ENCODE measurements at regions not wholly inside any gene's neighbourhood (a gene's known extent, or its start where the extent isn't known, plus 50 kb on each side); places are given as distances from the start of the nearest gene placed in this dataset.

GRCh38 chr9:107144475-107144874, 138.6 kb upstream of the RAD23B start:
- DNase-seq, result peak; percentile 74
- no peaks in the 10 kb centered on the region for H3K27me3 ChIP-seq (ENCODE audit: insufficient read depth, low read depth, severe bottlenecking)

GRCh38 chr9:107147134-107147533, 135.9 kb upstream of the RAD23B start:
- Histone ChIP-seq H3K36me3 (no peaks in the 10 kb centered on the region), H3K4me3 (ENCODE audit: low read depth, low read length) (no peak overlapping the region), H3K27ac (no peak overlapping the region), H3K27me3 (ENCODE audit: insufficient read depth, low read depth, severe bottlenecking) (no peaks in the 10 kb centered on the region), H3K9me3 (ENCODE audit: severe bottlenecking) (peaks cover 2% of the 10 kb centered on the region)
- no peak for TF ChIP-seq CTCF (IDR thresholded peaks at IDR 0.05; ENCODE audit: low read depth, low read length)
- DNase-seq, result no peak

More at GRCh38 chr9:107144475-107144874, 138.6 kb upstream of the RAD23B start:
- Histone ChIP-seq H3K4me3 (ENCODE audit: low read depth, low read length) (no peak overlapping the region), H3K27ac (peak overlapping the region; percentile 54), H3K9me3 (ENCODE audit: severe bottlenecking) (no peaks in the 10 kb centered on the region), H3K36me3 (no peaks in the 10 kb centered on the region)
- no peak for TF ChIP-seq CTCF (IDR thresholded peaks at IDR 0.05; ENCODE audit: low read depth, low read length)

GRCh38 chr9:107148216-107148615, 134.9 kb upstream of the RAD23B start:
- Histone ChIP-seq H3K9me3 (ENCODE audit: severe bottlenecking) (peaks cover 2% of the 10 kb centered on the region), H3K4me3 (ENCODE audit: low read depth, low read length) (no peak overlapping the region), H3K27me3 (ENCODE audit: insufficient read depth, low read depth, severe bottlenecking) (no peaks in the 10 kb centered on the region), H3K27ac (peak overlapping the region; percentile 32; the same call in 1 of the 2 replicates), H3K36me3 (no peaks in the 10 kb centered on the region)
- no peak for DNase-seq
- TF ChIP-seq CTCF (IDR thresholded peaks at IDR 0.05; ENCODE audit: low read depth, low read length), result no peak

- Histone ChIP-seq H3K36me3 (no peaks in the 10 kb centered on the region), H3K27ac (no peak overlapping the region), H3K27me3 (ENCODE audit: insufficient read depth, low read depth, severe bottlenecking) (no peaks in the 10 kb centered on the region), H3K4me3 (ENCODE audit: low read depth, low read length) (no peak overlapping the region), H3K9me3 (ENCODE audit: severe bottlenecking) (peaks cover 2% of the 10 kb centered on the region)
- no peak for DNase-seq
- TF ChIP-seq CTCF (IDR thresholded peaks at IDR 0.05; ENCODE audit: low read depth, low read length), result no peak
These were observed 133.3 kb upstream of the RAD23B start for GRCh38 chr9:107149756-107150155.

- no peaks in the 10 kb centered on the region for H3K27me3 ChIP-seq (ENCODE audit: insufficient read depth, low read depth, severe bottlenecking)
- H3K27ac ChIP-seq, result no peak overlapping the region
- no peaks in the 10 kb centered on the region for H3K36me3 ChIP-seq
- no peak overlapping the region for H3K4me3 ChIP-seq (ENCODE audit: low read depth, low read length)
- peaks cover 2% of the 10 kb centered on the region for H3K9me3 ChIP-seq (ENCODE audit: severe bottlenecking)
- DNase-seq, result no peak
- TF ChIP-seq CTCF (IDR thresholded peaks at IDR 0.05; ENCODE audit: low read depth, low read length), result no peak
These were observed 129.7 kb upstream of the RAD23B start for GRCh38 chr9:107153336-107153735.

- no peak overlapping the region for H3K4me3 ChIP-seq (ENCODE audit: low read depth, low read length)
- no peaks in the 10 kb centered on the region for H3K36me3 ChIP-seq
- peaks cover 2% of the 10 kb centered on the region for H3K9me3 ChIP-seq (ENCODE audit: severe bottlenecking)
- H3K27ac ChIP-seq, result no peak overlapping the region
- no peak for DNase-seq
- TF ChIP-seq CTCF (IDR thresholded peaks at IDR 0.05; ENCODE audit: low read depth, low read length), result no peak
- H3K27me3 ChIP-seq (ENCODE audit: insufficient read depth, low read depth, severe bottlenecking), result no peaks in the 10 kb centered on the region
These were observed 128.8 kb upstream of the RAD23B start for GRCh38 chr9:107154291-107154690.

Measured in WERI-Rb-1 (cell line).